ENCODE measurements at regions not wholly inside any gene's neighbourhood (a gene's known extent, or its start where the extent isn't known, plus 50 kb on each side); places are given as distances from the start of the nearest gene placed in this dataset.

DNA sequence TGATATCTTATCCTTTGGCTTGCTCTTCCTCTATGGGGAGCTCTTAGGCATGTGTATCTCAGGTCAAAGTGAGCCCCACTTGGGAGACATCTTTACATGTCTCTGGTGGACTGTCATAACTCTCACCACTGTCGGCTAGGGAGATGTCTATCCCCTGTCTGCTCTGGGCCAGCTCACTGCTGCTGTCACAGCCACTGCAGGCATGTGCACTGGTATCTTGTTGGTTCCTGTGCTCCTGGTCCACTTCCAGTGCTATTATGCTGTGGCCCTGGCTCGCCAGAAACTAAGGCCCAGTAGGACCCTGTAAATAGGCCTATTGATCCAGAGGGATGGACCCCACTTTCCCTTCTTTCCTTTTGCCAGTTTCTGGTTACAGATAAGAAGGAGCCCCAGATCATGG, 56.6 kb upstream of the LAS1L start:
- no peak overlapping the region for H3K27ac ChIP-seq (ENCODE audit: low read depth in 1 of 2, low read length in 2 of 2)
- Mint-ChIP-seq H3K4me3 (no peak overlapping the region), H3K27ac (no peak overlapping the region), H3K9me3 (no peaks in the 10 kb centered on the region), H3K4me1 (ENCODE audit: low read depth) (peaks cover 12% of the 10 kb centered on the region), H3K27me3 (no peaks in the 10 kb centered on the region), H3K36me3 (ENCODE audit: low read depth) (no peaks in the 10 kb centered on the region)
- DNase-seq (no peak), ATAC-seq (ENCODE audit: poor library complexity) (no peak)
- H3K36me3 ChIP-seq (ENCODE audit: insufficient read depth, low read length): no peaks in the 10 kb centered on the region
- H3K27me3 ChIP-seq (ENCODE audit: control insufficient read depth in 1 of 2, insufficient read depth in 2 of 2, low read length in 2 of 2): no peaks in the 10 kb centered on the region
- peaks cover 11% of the 10 kb centered on the region for H3K4me1 ChIP-seq (ENCODE audit: insufficient read depth, low read length)
- no peak overlapping the region for H3K4me3 ChIP-seq (ENCODE audit: low read length)
- H3K9me3 ChIP-seq (ENCODE audit: control insufficient read depth in 1 of 2, insufficient read depth in 1 of 2, low read length in 2 of 2): no peaks in the 10 kb centered on the region
- ChIA-PET CTCF (no interaction called here), POLR2A (no interaction called here)
- TF ChIP-seq, protein P1, sequence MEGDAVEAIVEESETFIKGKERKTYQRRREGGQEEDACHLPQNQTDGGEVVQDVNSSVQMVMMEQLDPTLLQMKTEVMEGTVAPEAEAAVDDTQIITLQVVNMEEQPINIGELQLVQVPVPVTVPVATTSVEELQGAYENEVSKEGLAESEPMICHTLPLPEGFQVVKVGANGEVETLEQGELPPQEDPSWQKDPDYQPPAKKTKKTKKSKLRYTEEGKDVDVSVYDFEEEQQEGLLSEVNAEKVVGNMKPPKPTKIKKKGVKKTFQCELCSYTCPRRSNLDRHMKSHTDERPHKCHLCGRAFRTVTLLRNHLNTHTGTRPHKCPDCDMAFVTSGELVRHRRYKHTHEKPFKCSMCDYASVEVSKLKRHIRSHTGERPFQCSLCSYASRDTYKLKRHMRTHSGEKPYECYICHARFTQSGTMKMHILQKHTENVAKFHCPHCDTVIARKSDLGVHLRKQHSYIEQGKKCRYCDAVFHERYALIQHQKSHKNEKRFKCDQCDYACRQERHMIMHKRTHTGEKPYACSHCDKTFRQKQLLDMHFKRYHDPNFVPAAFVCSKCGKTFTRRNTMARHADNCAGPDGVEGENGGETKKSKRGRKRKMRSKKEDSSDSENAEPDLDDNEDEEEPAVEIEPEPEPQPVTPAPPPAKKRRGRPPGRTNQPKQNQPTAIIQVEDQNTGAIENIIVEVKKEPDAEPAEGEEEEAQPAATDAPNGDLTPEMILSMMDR (IDR thresholded peaks at IDR 0.05): no peak
- intact Hi-C loops (cut with DNase I, micrococcal nuclease): loop anchor here in 1 of 2 experiments (10.0 kb wide), 1 partner anchor 524 kb away; no protein-coding TSS in a partner anchor

DNA sequence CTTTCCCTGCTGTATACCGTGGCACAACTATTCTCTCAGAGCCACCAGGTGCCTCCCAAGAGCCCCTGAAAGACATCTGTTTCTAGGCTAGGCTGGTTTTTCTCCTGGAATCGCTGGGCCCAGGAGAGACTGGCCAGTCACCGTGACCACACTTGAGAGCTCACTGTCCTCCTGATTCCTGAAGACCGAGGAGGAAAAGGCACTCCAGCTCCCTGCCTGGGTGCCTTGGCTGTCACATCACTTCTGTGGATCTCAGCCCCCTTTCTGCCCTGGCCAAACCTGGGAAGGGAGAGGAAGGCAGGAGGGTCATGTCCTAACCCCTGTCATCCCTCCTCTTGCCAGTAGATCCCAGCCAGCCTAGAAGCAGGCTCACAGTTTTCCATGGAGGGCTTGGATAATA, 54.7 kb upstream of the LAS1L start:
- no peak overlapping the region for H3K27ac ChIP-seq (ENCODE audit: low read depth in 1 of 2, low read length in 2 of 2)
- ChIA-PET CTCF (no interaction called here), POLR2A (no interaction called here)
- intact Hi-C loops (cut with DNase I, micrococcal nuclease): no loop called here
- no peak overlapping the region for H3K4me3 ChIP-seq (ENCODE audit: low read length)
- no peaks in the 10 kb centered on the region for H3K9me3 Mint-ChIP-seq
- no peaks in the 10 kb centered on the region for H3K27me3 ChIP-seq (ENCODE audit: control insufficient read depth in 1 of 2, insufficient read depth in 2 of 2, low read length in 2 of 2)
- H3K27me3 Mint-ChIP-seq: no peaks in the 10 kb centered on the region
- no peaks in the 10 kb centered on the region for H3K36me3 Mint-ChIP-seq (ENCODE audit: low read depth)
- H3K4me1 Mint-ChIP-seq (ENCODE audit: low read depth): no peaks in the 10 kb centered on the region
- H3K4me3 Mint-ChIP-seq: no peak overlapping the region
- ATAC-seq (ENCODE audit: poor library complexity) (no peak), DNase-seq (no peak)
- no peaks in the 10 kb centered on the region for H3K4me1 ChIP-seq (ENCODE audit: insufficient read depth, low read length)
- no peaks in the 10 kb centered on the region for H3K36me3 ChIP-seq (ENCODE audit: insufficient read depth, low read length)
- no peaks in the 10 kb centered on the region for H3K9me3 ChIP-seq (ENCODE audit: control insufficient read depth in 1 of 2, insufficient read depth in 1 of 2, low read length in 2 of 2)
- TF ChIP-seq, protein P1 (IDR thresholded peaks at IDR 0.05): no peak
- no peak overlapping the region for H3K27ac Mint-ChIP-seq

DNA sequence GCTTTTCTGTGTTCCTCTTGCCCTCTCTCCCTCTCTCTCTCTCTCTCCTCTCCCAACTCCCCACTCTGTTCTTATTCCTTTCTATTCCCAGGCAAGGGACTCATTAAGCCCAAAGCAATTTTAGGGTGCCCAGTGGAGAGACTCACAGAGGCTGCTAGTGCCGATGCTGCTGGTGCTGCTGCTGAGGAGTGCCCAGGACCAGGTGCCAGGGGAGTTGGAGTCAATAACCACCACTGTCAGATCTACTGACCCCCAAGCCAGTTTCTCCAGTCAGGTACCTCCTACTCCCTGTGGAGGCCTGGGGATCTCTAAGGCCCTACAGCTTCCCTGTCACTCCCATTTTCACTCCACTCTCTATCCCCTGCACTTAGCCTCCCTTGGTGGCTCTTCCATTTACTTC, 54.2 kb upstream of the LAS1L start:
- no peaks in the 10 kb centered on the region for H3K27me3 ChIP-seq (ENCODE audit: control insufficient read depth in 1 of 2, insufficient read depth in 2 of 2, low read length in 2 of 2)
- Mint-ChIP-seq H3K4me3 (no peak overlapping the region), H3K36me3 (ENCODE audit: low read depth) (no peaks in the 10 kb centered on the region), H3K27ac (no peak overlapping the region), H3K9me3 (no peaks in the 10 kb centered on the region), H3K27me3 (no peaks in the 10 kb centered on the region), H3K4me1 (ENCODE audit: low read depth) (no peaks in the 10 kb centered on the region)
- no peaks in the 10 kb centered on the region for H3K4me1 ChIP-seq (ENCODE audit: insufficient read depth, low read length)
- ATAC-seq (ENCODE audit: poor library complexity) (no peak), DNase-seq (no peak)
- CTCF ChIA-PET: interaction anchor here (1.0 kb wide), 1 partner anchor 398 kb away, joined by 4 read pairs; no protein-coding TSS in a partner anchor
- POLR2A ChIA-PET: no interaction called here
- no peaks in the 10 kb centered on the region for H3K9me3 ChIP-seq (ENCODE audit: control insufficient read depth in 1 of 2, insufficient read depth in 1 of 2, low read length in 2 of 2)
- TF ChIP-seq, protein P1 (IDR thresholded peaks at IDR 0.05): no peak
- no peaks in the 10 kb centered on the region for H3K36me3 ChIP-seq (ENCODE audit: insufficient read depth, low read length)
- intact Hi-C loops (cut with DNase I, micrococcal nuclease): no loop called here
- no peak overlapping the region for H3K27ac ChIP-seq (ENCODE audit: low read depth in 1 of 2, low read length in 2 of 2)
- H3K4me3 ChIP-seq (ENCODE audit: low read length): no peak overlapping the region

All from CD4-positive, alpha-beta T cell (primary cell).